A549 (cell line): ENCODE measurements at regions not wholly inside any gene's neighbourhood (a gene's known extent, or its start where the extent isn't known, plus 50 kb on each side); places are given as distances from the start of the nearest gene placed in this dataset.

Source experiments
- ATAC-seq, 2 experiments: fragments of 200-7000 bp in 1 of 2; fragments of >200 bp in 1 of 2; cut with Nextera tagmentation in 1 of 2; cut with Tn5 transposase in 1 of 2; 3 replicates each; pipeline versions ENCODE4 v1.8.0 to v1.9.1; 2018 to 2020; ENCODE audit warnings: mild to moderate bottlenecking in 1 of 2, moderate library complexity in 1 of 2
- CTCF ChIA-PET: fragments of 300-600 bp; sonication (Branson Sonifier 250); formaldehyde crosslinking; extraction: SDS; loops from one replicate; lab custom pipeline; 2021; ENCODE audit warnings: antibody characterized with exemption, inconsistent platforms; lab: Yijun Ruan, JAX
- POLR2A ChIA-PET: fragments of 350-600 bp; formaldehyde crosslinking; extraction: SDS; loops from one replicate; lab custom pipeline; 2021; ENCODE audit warnings: antibody characterized with exemption, inconsistent platforms; lab: Yijun Ruan, JAX
- DNase-seq, 2 experiments: peaks; one replicate each; pipeline versions ENCODE4 v3.0.0 to v3.0.0-alpha.2; 2011 to 2016; ENCODE audit warnings: low read depth in 1 of 2, low spot score in 1 of 2
- FAIRE-seq: peaks from 2 replicates; lab custom pipeline; 2011; peaks lifted over from hg19 to GRCh38; lab: Jason Lieb, UNC
- H3K27ac ChIP-seq, 2 experiments: fragments of >200 bp; sonication (Bioruptor Twin); formaldehyde crosslinking; 3 replicates each; pipeline ENCODE4 v1.5.1; 2016 to 2017
- H3K4me1 ChIP-seq: fragments of >200 bp; sonication (Bioruptor Twin); formaldehyde crosslinking; 3 replicates; pipeline ENCODE4 v1.6.1; 2016
- H3K4me2 ChIP-seq: fragments of >200 bp; sonication (Bioruptor Twin); formaldehyde crosslinking; 3 replicates; pipeline ENCODE4 v1.6.1; 2016
- H3K4me3 ChIP-seq: fragments of >200 bp; sonication (Bioruptor Twin); formaldehyde crosslinking; 3 replicates; pipeline ENCODE4 v1.5.1; 2016
- H3K9me3 ChIP-seq: fragments of >200 bp; sonication (Bioruptor Twin); formaldehyde crosslinking; 3 replicates; pipeline ENCODE4 v1.6.1; 2016
- CHD2 ChIP-seq: fragments of 150-350 bp; IDR thresholded peaks from 2 replicates; pipeline ENCODE4 v1.6.1; 2014; ENCODE audit warnings: low read length; ENCODE audit not compliant: partially characterized antibody
- CHD4 ChIP-seq: fragments of 200-600 bp; sonication (generic); IDR thresholded peaks from 2 replicates; pipeline ENCODE4 v1.6.1; 2016; ENCODE audit warnings: antibody characterized with exemption, mild to moderate bottlenecking, borderline replicate concordance
- CTCF ChIP-seq: fragments of >200 bp; sonication (Bioruptor Twin); formaldehyde crosslinking; IDR thresholded peaks from 3 replicates; pipeline ENCODE4 v1.5.1; 2016
- EHF ChIP-seq: fragments of 250-450 bp; sonication (Bioruptor Pico); IDR thresholded peaks from 2 replicates; pipeline ENCODE4 v1.5.0; 2020; ENCODE audit warnings: mild to moderate bottlenecking
- EP300 ChIP-seq, 2 experiments: fragments of >200 bp; sonication (Bioruptor Twin); formaldehyde crosslinking; IDR thresholded peaks; 2 replicates in 1 of 2; 3 replicates in 1 of 2; pipeline ENCODE4 v1.6.1; 2016 to 2017
- ESRRA ChIP-seq: fragments of 150-350 bp; IDR thresholded peaks from 2 replicates; pipeline ENCODE4 v1.6.1; 2014; ENCODE audit warnings: mild to moderate bottlenecking, low read length, borderline replicate concordance
- HES2 ChIP-seq: fragments of >200 bp; sonication (Bioruptor Twin); formaldehyde crosslinking; IDR thresholded peaks from 2 replicates; pipeline ENCODE4 v1.6.1; 2016
- HEYL ChIP-seq: fragments of 250-450 bp; sonication (Bioruptor Pico); IDR thresholded peaks from 2 replicates; pipeline ENCODE4 v1.8.0; 2021; ENCODE audit warnings: mild to moderate bottlenecking, moderate library complexity
- HOXB13 ChIP-seq: fragments of 250-450 bp; sonication (Bioruptor Pico); IDR thresholded peaks from 2 replicates; pipeline ENCODE4 v1.5.0; 2020; ENCODE audit warnings: low read depth, mild to moderate bottlenecking, moderate library complexity
- KDM1A ChIP-seq: fragments of 200-600 bp; sonication (generic); IDR thresholded peaks from 2 replicates; pipeline ENCODE4 v1.6.1; 2016; ENCODE audit warnings: low read depth, mild to moderate bottlenecking
- NR3C1 ChIP-seq: fragments of >200 bp; sonication (Bioruptor Twin); formaldehyde crosslinking; IDR thresholded peaks from 3 replicates; pipeline ENCODE4 v1.6.1; 2017
- POLR2A ChIP-seq: IDR thresholded peaks from 2 replicates; pipeline ENCODE4 v1.6.1; 2012; ENCODE audit warnings: mild to moderate bottlenecking, low read length
- TP53 ChIP-seq: fragments of 250-450 bp; sonication (Bioruptor Pico); IDR thresholded peaks from 2 replicates; pipeline ENCODE4 v1.5.0; 2021; ENCODE audit warnings: mild to moderate bottlenecking, moderate library complexity
- ZFP36 ChIP-seq: fragments of 450-650 bp; IDR thresholded peaks from 2 replicates; pipeline ENCODE4 v1.6.1; 2014; ENCODE audit warnings: borderline replicate concordance; ENCODE audit not compliant: partially characterized antibody
- ZSCAN20 ChIP-seq: fragments of 250-450 bp; sonication (Bioruptor Pico); IDR thresholded peaks from 2 replicates; pipeline ENCODE4 v1.8.0; 2022; ENCODE audit warnings: mild to moderate bottlenecking, moderate library complexity
- WGBS: methylation state at CpG from one replicate; pipeline ENCODE4 v1.1.6; 2017; ENCODE audit errors: missing lambda C conversion rate; 5-methylcytosine and 5-hydroxymethylcytosine counted together

GRCh38 chr5:2207109-2207399 is 324.3 kb upstream of the IRX4 start (continued):
- TF ChIP-seq KDM1A, result no peak
- TF ChIP-seq HES2, result no peak
- no peak for TF ChIP-seq CHD4
- TF ChIP-seq ZSCAN20 (CRISPR knock-in tag), result no peak
- TF ChIP-seq ZFP36, result no peak
- TF ChIP-seq TP53, result no peak
- TF ChIP-seq EHF, result no peak
- TF ChIP-seq, all 56 proteins: peak for 0

- H3K9me3 ChIP-seq, result no peaks in the 10 kb centered on the region
- no peak overlapping the region for H3K27ac ChIP-seq
- DNase-seq (no peak), FAIRE-seq (no peak), ATAC-seq (no peak)
- ChIA-PET POLR2A (no interaction called here), CTCF (interaction anchor here (0.9 to 2.7 kb wide), 2 partner anchors 15 to 455 kb away, joined by 3 to 9 read pairs; no protein-coding TSS in a partner anchor)
- TF ChIP-seq HEYL (CRISPR knock-in tag), result no peak
- H3K4me2 ChIP-seq, result no peak overlapping the region
- no peaks in the 10 kb centered on the region for H3K4me1 ChIP-seq
- WGBS, result 50% methylated on average over 28 of the region's 28 CpGs
- no peak overlapping the region for H3K4me3 ChIP-seq
Observed at GRCh38 chr5:2206293-2207108, 323.8 kb upstream of the IRX4 start.

- 52% methylated on average over 34 of the region's 34 CpGs for WGBS
- CTCF ChIA-PET, result no interaction called here
Observed at GRCh38 chr5:2205596-2206226, 323.0 kb upstream of the IRX4 start.

GRCh38 chr5:2205185-2205585 is 322.5 kb upstream of the IRX4 start:
- CTCF ChIA-PET, result no interaction called here
- DNase-seq (no peak), ATAC-seq (no peak), FAIRE-seq (no peak)
- POLR2A ChIA-PET, result no interaction called here
- WGBS, result 35% methylated on average over 13 of the region's 14 CpGs
- Histone ChIP-seq H3K27ac (no peak overlapping the region), H3K4me2 (no peak overlapping the region), H3K4me1 (no peaks in the 10 kb centered on the region), H3K9me3 (no peaks in the 10 kb centered on the region), H3K4me3 (no peak overlapping the region)
- no peak for TF ChIP-seq EP300 (IDR thresholded peaks at IDR 0.05)
- TF ChIP-seq CTCF, result no peak
- no peak for TF ChIP-seq EHF

More at GRCh38 chr5:2205596-2206226, 323.0 kb upstream of the IRX4 start:
- no peak overlapping the region for H3K4me3 ChIP-seq
- H3K4me2 ChIP-seq, result no peak overlapping the region
- H3K27ac ChIP-seq, result no peak overlapping the region
- no peaks in the 10 kb centered on the region for H3K9me3 ChIP-seq
- no peak for DNase-seq
- POLR2A ChIA-PET, result no interaction called here
- FAIRE-seq, result no peak
- no peaks in the 10 kb centered on the region for H3K4me1 ChIP-seq
- no peak for ATAC-seq
- no peak for TF ChIP-seq POLR2A
- TF ChIP-seq HOXB13 (CRISPR knock-in tag), result no peak
- TF ChIP-seq NR3C1, result no peak
- TF ChIP-seq CHD2, result no peak
- TF ChIP-seq ESRRA, result no peak
- TF ChIP-seq TP53, result no peak
